ENCODE measurements at regions not wholly inside any gene's neighbourhood (a gene's known extent, or its start where the extent isn't known, plus 50 kb on each side); places are given as distances from the start of the nearest gene placed in this dataset.

- no peak overlapping the region for H3K18ac ChIP-seq (ENCODE audit: insufficient read length, low read depth, low read length)
These were observed 206.3 kb downstream of the SIPA1L2 start for GRCh38 chr1:232423591-232423990.

More at GRCh38 chr1:232423591-232423990, 206.3 kb downstream of the SIPA1L2 start:
- no peak for DNase-seq
- Histone ChIP-seq H4K91ac (ENCODE audit: insufficient read length, low read depth, low read length) (no peak overlapping the region), H4K20me1 (ENCODE audit: control insufficient read depth, insufficient read depth, insufficient read length) (no peaks in the 10 kb centered on the region), H3K56ac (ENCODE audit: insufficient read length, low read depth, low read length) (no peak overlapping the region), H2AFZ (ENCODE audit: low read length) (no peak overlapping the region), H3K23me2 (ENCODE audit: insufficient read length, low read depth, low read length, poor library complexity, severe bottlenecking) (no peaks in the 10 kb centered on the region), H3K9ac (ENCODE audit: extremely low read depth, insufficient read length, low read length) (no peak overlapping the region), H2AK5ac (ENCODE audit: insufficient read length, low read length) (no peak overlapping the region), H2BK20ac (ENCODE audit: low read depth, low read length, poor library complexity, severe bottlenecking) (no peak overlapping the region), H2BK120ac (ENCODE audit: low read depth, low read length, poor library complexity, severe bottlenecking) (no peak overlapping the region), H3K9me3 (ENCODE audit: control insufficient read depth, low read depth, low read length) (no peaks in the 10 kb centered on the region), H4K8ac (replicated peaks; ENCODE audit: insufficient read length, low read depth, low read length) (no peak overlapping the region), H2BK15ac (ENCODE audit: low read depth, low read length) (no peak overlapping the region), H3K4me2 (ENCODE audit: insufficient read depth, insufficient read length, low read length) (no peak overlapping the region), H3K4me1 (ENCODE audit: insufficient read depth, low read length) (no peaks in the 10 kb centered on the region), H3K27ac (ENCODE audit: insufficient read length, low read depth, low read length) (no peak overlapping the region), H3K79me1 (ENCODE audit: insufficient read depth, low read depth, low read length, poor library complexity, severe bottlenecking) (no peaks in the 10 kb centered on the region), H3K27me3 (ENCODE audit: insufficient read depth, low read length) (no peaks in the 10 kb centered on the region), H3K4ac (ENCODE audit: low read depth, low read length) (no peak overlapping the region), H2BK12ac (ENCODE audit: insufficient read length, low read depth, low read length) (no peak overlapping the region), H3T11ph (ENCODE audit: low read length) (no peak overlapping the region), H3K79me2 (ENCODE audit: insufficient read depth, low read length) (no peaks in the 10 kb centered on the region), H2BK5ac (ENCODE audit: insufficient read length, low read length) (no peak overlapping the region), H3K14ac (ENCODE audit: insufficient read depth, low read length) (no peak overlapping the region), H4K5ac (ENCODE audit: insufficient read length, low read depth, low read length) (no peak overlapping the region), H3K23ac (ENCODE audit: insufficient read length, low read depth, low read length) (no peak overlapping the region)
- Mint-ChIP-seq H3K36me3 (ENCODE audit: insufficient read depth in 1 of 3, low read depth in 3 of 3) (peaks cover 0 to 6% (median 0%) of the 10 kb centered on the region in 3 experiments; a peak in 2 of 7 replicates), H3K27me3 (ENCODE audit: low read depth) (no peaks in the 10 kb centered on the region), H3K4me1 (no peaks in the 10 kb centered on the region), H3K27ac (no peak overlapping the region), H3K9me3 (no peaks in the 10 kb centered on the region), H3K4me3 (no peak overlapping the region)
- whole genome bisulfite sequencing (ENCODE audit: extremely low coverage, insufficient read length, low lambda C conversion rate) = no CpG with 5 or more reads among the region's 3 CpGs
- TF ChIP-seq CTCF (conservative IDR thresholded peaks at IDR 0.05) = no peak
